Tibial nerve (tissue), 4 donors: ENCODE measurements at regions not wholly inside any gene's neighbourhood (a gene's known extent, or its start where the extent isn't known, plus 50 kb on each side); places are given as distances from the start of the nearest gene placed in this dataset.

ENCODE experiments used
- CTCF ChIP-seq, 5 experiments: fragments of 200-600 bp in 3 of 5; fragments of 450-650 bp in 2 of 5; sonication (generic) in 3 of 5; IDR thresholded peaks; one replicate each; pipeline ENCODE4 v1.5.1; 2016 to 2019; ENCODE audit warnings: antibody characterized with exemption in 5 of 5, mild to moderate bottlenecking in 3 of 5, moderate library complexity in 2 of 5
- EP300 ChIP-seq, 2 donors: sonication (generic); formaldehyde crosslinking; IDR thresholded peaks; one replicate each; pipeline ENCODE4 v1.6.1; 2017; ENCODE audit warnings: antibody characterized with exemption in 2 of 2, mild to moderate bottlenecking in 1 of 2

DNA sequence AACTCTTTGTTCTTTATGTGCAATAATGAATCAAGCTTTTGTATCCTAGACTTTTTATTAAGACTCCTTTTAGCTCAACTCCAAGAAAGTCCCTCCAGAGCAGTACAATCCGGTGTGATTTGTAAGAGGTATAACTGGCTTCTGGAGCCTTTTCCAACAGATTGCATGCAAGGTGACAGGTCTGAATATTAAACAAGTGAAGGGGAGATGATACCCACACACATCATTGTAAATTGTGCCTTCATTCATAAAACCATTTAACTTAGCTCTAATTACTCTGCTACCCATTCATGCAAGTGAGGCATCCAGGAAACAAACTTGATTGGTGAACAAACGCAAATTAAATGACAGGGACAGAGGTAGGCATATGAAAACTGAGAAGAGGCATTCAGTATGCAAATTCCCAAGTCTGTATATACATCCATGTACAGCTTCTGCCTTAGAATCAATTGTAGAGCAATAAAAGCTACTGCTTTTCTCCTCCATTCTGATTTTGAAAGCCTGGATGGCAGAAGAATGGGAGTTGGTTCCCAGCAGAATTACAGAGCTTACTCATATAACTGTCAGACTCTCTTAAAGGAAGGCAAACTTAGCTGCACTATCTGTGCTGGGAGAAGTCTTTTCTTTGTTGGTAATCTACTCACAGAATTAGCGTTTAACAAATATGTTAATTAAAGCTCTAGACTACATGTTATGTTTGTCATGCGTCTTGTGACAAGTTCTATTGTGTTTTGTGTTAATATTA is 261.0 kb upstream of the CDH6 start:
- TF ChIP-seq EP300 (IDR thresholded peaks at IDR 0.05) (no peak), CTCF (IDR thresholded peaks at IDR 0.05) (no peak)
